ENCODE measurements at regions not wholly inside any gene's neighbourhood (a gene's known extent, or its start where the extent isn't known, plus 50 kb on each side); places are given as distances from the start of the nearest gene placed in this dataset.
"Not testable (repeated sequence)": the region's sequence is repeated elsewhere in the genome, so short reads cannot be mapped to it uniquely, and the experiment has no call there.

GRCh38 chr20:29687438-29687837, 1570.0 kb upstream of the DEFB115 start:
- DNase-seq (ENCODE audit: low spot score) = no peak

DNA sequence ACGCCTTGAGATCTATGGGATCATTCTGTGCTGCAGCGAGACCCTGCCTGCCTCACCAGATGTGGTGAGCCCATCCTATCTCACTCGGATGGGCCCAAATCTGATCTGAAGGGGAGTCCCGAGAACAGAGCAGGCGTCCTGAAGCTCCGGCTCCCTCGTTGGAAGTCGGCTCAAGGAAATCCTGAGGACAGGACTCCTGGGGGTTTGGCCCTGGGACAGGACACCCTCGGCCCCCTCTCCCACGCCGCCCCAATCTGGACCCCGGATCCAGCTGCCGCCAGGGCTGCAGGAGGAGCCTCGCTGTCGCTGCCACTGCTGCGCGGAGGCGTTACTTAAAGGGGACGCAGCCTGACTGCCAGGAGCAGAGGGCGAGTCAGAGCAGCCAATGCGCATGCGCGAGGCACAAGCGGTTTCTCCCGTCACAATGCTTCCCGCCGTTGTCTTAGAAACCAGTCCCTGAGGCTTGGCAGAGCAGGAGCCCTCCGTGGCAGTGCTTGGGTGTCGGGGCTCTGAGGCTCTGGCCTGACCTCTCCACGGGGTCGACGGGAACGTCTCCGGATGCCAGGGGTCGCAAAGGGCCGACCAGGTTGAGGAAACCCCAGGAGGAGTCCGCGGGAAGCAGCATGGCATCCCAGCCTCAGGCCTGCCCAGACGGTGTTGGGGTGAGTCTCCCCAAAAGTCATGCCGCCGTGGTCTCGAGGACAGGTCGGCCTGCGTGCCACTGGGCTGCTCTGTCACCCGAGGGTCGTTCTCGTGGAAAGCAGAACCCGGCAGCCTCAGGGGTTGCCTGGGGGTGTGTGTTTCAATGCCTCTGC, 1567.8 kb upstream of the DEFB115 start:
- DNase-seq (ENCODE audit: low spot score) = peak; percentile 1

- no peak for DNase-seq (ENCODE audit: low spot score)
Measured at GRCh38 chr20:29690274-29690673, 1567.2 kb upstream of the DEFB115 start.

DNA sequence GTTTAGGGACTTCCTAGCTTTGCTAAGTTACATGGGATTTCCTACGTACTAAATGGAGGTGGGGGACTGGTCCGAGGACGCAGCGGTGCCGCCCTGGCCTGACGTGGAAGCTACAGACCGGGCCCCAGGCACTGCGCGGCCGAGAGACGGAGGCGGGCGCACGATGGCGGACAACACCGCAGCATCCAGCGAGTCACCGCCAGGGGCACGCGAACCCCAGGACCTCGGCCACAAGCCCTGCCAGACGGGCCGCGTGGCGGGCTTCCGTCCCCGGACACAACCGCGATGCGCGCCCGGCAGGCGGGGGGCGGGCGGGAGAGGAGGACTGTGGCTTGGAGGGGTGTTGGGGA, 1516.9 kb upstream of the DEFB115 start:
- no peak for DNase-seq (ENCODE audit: low spot score)

DNA sequence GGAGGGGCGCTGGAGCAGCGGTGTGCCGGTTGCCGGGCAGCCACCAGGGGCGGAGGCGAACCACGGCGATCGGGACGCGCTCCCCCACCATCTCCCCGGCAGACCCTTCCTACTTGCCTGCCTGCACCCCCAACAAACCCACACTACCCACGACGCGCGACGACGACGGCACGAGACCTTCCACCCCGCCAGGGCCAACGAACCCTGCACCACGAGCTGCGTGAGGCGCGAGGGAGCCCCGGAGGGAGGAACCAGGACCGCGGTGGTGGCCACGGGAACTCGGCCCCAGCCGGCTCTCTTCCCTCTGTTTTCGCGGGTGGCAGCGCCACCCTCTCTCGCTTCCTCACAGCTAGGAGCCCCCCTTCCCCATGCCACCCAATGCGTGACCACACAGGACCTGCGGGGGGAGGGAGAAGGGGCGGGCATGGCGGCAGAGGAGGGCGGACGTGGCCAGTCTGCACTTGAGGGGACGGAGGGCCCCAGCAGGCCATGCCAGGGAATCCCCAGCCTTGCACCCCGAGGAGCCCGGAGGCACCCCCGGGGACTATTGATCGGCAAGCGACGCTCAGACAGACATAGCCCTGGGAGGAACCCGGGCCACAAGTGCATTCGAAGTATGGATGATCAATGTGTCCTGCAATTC, 1516.4 kb upstream of the DEFB115 start:
- no peak for DNase-seq (ENCODE audit: low spot score)

- no peak for DNase-seq (ENCODE audit: low spot score)
Measured at GRCh38 chr20:29741594-29741893, 1515.9 kb upstream of the DEFB115 start.

- no peak for DNase-seq (ENCODE audit: low spot score)
Measured at GRCh38 chr20:29741894-29742698, 1515.4 kb upstream of the DEFB115 start.

GRCh38 chr20:29742699-29743100, 1514.8 kb upstream of the DEFB115 start:
- DNase-seq (ENCODE audit: low spot score) = no peak

DNA sequence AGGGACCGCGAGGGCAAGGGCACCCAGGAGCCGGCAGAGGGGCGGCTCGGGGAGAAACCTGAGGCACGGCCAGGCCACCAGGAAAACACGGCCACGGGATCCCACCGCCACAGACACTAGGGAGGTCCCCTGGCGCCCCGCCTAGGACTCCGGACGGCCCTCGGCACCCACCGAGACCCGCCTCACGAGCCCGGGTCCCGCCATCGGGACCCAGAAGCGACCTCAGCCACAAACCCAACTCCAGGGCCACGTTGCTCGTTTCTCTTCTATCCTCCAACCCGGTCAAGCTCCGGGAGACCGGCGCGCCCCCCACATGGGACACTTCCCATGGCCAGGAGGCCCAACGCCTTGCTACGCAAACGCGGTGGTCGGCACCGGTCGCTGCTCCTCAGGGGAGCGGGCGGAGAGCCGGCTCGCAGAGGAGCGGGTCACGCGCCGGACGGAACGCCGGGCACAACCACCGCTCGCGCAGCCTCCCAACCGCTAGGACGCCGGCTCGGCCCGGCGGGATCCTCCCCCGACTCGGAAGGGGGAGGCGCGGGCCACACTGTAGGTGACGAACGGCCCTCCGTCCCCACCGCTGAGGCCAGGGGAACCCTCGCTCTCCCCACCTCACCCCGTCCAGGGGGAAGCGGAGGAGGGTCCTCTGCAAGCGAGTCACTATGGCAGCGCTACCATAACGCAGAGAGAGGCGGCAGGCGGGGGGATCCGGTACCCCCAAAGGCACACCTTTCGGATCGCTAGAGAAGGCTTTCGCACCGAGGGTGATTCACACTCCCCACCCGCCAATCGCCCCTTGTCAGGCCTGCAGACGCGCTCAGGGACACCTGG, 1514.1 kb upstream of the DEFB115 start:
- DNase-seq (ENCODE audit: low spot score) = no peak

DNA sequence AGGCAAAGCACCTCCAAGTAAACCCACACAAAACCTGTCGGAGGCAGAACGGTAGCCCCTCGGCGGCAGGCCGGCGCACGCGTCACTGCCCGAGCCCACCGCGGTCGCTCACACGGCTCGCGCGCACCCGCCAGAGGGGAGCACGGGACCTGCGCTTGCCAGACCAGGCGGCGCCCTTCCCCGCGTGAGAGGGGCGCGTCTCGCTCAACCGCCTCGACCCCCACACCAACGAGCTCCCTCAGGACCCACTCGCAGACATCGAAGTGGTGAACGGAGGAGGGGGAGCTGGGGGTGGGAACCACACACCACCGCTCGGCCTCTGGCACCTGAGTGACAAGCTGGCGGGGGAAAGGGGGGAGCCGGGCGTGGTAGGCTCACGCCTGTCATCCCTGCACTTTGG, 1513.4 kb upstream of the DEFB115 start:
- no peak for DNase-seq (ENCODE audit: low spot score)

GRCh38 chr20:29745534-29746245, 1511.8 kb upstream of the DEFB115 start:
- not testable (repeated sequence) for DNase-seq (ENCODE audit: low spot score)

- DNase-seq (ENCODE audit: low spot score) = no peak
Measured at GRCh38 chr20:29750268-29750899, 1507.1 kb upstream of the DEFB115 start.

DNA sequence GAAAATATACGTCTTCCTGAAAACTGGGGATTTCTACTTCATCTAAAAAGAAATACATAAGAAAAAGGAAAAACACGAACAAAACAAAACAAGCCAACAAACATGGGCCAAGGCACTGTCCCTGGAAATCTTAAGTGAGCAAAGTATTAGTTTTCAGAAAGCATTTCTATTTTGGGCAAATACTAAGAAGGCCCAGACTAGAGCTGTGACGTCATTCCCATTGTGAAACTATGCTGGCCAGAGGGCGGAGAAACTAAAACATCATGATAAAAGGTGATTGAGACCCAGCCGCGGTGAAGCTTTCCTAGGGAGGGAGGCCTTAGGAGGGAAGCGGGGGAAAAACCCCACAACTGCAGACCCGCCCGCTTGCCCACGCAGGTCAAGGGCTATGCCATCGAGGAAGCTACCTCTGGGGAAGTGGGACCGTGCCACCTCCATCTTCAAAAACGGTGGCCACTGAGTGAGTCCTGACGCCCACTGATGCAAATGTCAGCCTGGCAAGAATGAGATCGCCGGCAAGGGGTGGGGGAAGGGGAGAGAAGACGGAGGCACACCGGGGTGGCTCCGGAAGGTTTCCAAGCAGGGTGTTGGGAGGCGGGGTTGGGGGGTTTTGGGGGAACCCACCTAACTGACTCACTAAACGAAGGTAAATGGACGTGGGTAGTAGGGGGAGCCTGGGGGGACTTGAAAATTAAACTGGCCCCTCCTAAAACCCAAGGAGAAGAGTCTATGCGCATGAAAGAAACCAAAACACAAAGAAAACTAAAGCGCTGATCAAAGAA, 1504.6 kb upstream of the DEFB115 start:
- DNase-seq (ENCODE audit: low spot score) = not testable (repeated sequence)

DNA sequence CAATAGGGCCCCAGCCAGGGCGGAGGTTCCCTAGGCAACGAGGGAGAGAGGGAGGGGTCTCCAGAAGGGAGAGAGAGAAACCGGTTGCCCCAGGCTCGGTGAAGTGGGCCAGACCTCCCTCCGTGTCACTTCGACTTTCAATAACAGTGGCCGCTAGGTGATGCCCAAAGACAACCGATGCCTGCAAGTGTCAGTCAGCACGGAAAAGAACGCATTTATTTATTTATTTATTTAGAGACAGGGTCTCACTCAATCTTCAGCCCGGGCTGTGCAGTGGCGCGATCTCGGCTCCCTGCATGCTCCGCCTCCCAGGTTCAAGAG, 1504.1 kb upstream of the DEFB115 start:
- DNase-seq (ENCODE audit: low spot score) = not testable (repeated sequence)

- DNase-seq (ENCODE audit: low spot score) = not testable (repeated sequence)
Measured at GRCh38 chr20:29753879-29754278, 1503.6 kb upstream of the DEFB115 start.

DNA sequence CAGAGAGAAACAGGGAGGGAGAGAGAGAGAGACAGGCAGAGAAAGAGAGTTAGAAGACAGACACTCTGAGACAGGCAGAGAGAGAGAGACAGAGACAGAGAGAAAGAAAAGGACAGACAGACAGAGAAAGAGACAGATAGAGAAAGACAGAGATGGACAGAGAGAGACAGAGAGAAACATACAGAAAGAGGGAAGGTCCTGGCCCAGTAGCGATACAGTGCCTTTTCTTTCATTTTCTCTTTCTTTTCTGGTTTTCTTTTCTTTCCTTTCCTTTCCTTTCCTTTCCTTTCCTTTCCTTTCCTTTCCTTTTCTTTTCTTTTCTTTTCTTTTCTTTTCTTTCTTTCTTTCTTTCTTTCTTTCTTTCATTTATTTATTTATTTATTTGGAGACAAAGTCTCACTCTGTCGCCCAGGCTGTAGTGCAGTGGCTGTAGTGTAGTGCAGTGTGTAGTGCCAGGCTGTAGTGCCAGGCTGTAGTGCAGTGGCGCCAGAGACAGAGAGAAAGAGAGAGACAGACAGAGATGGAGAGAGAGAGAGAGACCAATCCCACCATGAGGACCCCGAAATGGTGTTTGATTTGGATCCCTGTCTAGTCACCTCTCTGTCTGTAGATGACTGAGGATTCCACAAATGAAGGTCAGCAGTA, 1501.5 kb upstream of the DEFB115 start:
- DNase-seq (ENCODE audit: low spot score) = not testable (repeated sequence)

DNA sequence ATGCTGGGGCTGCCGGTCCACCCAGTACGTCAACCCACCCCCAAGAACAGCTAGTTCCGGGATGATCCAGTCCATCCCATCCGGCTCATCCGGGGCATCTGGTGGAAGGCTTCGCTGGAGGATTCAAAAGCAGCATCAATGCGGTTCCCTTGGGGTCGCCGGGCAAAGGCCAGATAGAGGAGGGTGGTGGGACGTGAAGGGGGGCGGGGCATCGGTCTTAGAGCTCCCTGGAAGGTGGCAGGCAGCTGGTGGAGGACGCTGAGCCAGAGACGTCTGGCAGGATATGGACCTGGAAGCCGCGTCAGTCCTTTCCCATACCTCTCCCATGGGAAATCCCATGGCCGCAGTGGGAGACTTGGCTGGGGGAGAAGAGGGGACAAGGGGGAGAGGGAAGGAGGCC, 1500.8 kb upstream of the DEFB115 start:
- DNase-seq (ENCODE audit: low spot score) = no peak

DNA sequence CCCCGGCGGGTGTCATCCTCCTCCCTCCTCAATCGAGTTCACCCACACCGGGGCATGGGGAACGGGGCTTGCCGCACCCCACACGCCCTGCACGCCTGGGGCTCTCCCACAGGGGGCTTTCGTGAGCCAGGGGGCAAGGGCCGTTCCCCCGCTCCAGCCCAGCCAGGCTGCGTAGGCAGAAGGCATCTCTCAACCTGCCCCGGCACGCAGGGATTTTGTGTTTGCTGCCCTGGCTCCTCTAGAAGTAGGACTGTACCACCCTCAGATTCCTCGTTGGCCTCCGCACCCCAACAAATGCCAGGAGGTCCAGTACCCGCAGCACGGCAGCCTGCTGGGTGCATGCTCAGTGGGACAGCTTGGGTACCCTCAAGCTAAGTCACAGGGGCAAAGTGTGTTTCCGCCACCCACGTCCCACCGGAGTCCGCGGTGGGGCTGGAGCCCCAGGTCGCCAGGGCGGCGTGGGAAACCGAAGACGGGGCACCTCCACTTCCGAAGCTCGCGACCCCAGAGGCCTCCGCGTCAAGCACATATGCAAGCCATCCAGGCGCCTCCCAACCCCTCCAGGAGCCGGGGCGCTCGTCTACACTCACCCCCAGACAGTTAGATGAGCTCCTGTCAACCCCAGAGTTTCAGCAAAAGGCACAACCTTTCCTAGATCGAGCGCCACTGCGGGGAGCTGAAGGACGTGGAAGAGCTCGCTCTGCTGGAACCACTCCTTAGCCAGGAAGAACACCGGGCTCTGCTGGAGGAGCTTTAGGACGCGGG, 1495.7 kb upstream of the DEFB115 start:
- not testable (repeated sequence) for DNase-seq (ENCODE audit: low spot score)

DNA sequence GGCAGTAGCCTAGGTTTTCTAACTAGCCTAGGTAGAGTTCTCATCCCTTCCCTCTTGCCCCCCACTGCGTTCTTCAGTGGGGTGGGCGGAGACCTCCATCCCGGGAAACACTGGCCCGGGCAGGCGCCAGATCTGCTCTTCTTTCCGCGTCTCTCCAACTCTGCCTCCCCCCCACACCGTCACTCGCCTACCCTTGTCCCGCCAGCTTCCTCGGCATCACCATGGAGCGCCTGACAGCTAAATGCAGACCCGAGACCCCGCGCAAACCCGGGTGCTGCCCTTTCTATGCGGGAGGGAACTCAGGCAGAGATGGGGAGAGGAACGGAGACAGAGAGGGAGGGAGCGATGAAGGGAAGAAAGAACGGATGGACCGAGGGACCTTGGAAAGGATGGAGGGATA, 1494.8 kb upstream of the DEFB115 start:
- DNase-seq (ENCODE audit: low spot score) = no peak

Data from iPS-NIHi11 (cell line).